DMS 273 (cell line): ENCODE measurements at regions not wholly inside any gene's neighbourhood (a gene's known extent, or its start where the extent isn't known, plus 50 kb on each side); places are given as distances from the start of the nearest gene placed in this dataset.

Experiments used
- DNase-seq: peaks from one replicate; lab custom pipeline; 2025; ENCODE audit not compliant: unreplicated experiment; lab: John Stamatoyannopoulos, UW

DNA sequence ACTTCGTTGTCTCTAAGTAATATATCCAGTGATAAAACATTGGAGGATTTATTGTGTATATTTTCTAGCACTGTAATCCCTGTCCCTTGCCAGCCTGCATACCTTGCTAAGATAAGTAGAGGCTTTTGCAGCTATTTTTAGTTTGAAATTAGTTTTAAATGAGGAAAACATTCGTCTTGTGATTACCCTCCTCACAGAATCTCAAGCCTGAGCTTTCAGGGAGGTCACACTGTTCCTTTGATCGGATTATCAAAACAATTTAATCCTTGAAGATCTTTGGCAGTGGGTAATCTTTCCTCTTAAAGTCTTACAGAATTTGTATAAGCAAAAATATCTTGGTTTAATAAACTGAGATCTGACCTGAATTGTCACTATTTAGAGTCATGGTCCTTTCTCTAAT, 897.0 kb upstream of the CELF2 start:
- DNase-seq = no peak

DNA sequence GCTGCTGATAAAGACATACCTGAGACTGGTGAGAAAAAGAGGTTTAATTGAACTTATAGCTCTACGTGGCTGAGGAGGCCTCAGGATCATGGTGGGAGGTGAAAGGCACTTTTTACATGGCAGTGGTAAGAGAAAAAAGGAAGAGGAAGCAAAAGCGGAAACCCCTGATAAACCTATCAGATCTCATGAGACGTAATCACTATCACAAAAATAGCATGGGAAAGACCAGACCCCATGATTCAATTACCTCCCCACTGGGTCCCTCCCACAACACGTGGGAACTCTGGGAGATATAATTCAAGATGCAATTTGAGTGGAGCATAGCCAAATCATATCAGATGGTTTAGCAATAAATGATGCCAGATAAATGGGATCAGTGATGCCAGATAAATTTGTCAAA, 892.0 kb upstream of the CELF2 start:
- no peak for DNase-seq

DNA sequence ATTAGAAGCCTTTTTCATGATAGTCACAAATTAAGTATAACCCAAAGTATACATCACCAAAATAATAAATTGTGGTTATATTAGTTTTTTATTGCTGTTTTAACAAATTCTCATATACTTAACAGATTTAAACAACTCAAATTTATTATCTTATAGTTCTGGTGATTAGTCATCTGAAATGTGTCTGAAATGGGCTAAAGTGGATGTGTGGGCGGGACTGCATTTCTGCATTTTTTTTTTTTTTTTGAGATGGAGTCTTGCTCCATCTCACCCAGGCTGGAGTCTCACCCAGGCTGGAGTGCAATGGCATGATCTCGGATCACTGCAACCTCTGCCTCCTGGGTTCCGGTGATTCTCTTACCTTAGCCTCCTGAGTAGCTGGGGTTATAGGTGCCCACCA, 891.5 kb upstream of the CELF2 start:
- DNase-seq = no peak

DNA sequence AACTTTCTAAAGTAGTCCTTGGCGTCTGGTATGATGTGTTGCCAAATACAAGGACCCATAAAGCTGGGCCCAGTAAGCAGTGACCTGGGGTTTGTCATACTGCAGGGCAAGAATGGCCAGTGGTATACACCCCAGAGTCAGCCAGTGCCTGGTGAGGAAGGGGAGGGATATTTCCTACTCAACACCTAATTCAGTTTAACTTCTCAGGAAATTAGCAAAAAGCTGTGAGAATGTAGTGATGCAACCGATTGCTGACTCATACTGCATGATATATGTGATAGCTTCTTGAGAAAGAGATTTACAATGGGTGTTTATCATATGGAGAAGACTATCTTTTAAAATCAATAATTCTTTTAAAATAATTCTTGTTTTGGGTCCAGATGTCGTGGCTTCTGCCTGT, 889.3 kb upstream of the CELF2 start:
- DNase-seq = no peak

DNA sequence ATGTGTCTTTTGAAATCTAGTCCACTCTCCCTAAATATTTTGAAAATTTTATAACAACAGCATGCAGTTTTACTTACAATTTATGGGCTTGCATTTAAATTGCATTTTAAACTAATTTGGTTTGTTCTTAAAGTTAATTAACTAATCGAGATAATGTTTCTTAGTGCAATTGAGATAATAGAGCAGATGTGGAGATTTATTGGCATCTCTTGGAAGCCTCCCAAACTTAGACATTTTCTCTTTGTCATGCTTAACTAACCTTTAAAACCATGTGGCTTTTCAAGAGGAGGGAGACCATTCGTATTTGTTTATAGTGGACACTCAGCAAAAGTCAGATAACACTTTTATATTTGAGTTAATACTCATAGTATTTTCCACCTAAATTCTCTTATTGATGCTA, 887.0 kb upstream of the CELF2 start:
- no peak for DNase-seq

DNA sequence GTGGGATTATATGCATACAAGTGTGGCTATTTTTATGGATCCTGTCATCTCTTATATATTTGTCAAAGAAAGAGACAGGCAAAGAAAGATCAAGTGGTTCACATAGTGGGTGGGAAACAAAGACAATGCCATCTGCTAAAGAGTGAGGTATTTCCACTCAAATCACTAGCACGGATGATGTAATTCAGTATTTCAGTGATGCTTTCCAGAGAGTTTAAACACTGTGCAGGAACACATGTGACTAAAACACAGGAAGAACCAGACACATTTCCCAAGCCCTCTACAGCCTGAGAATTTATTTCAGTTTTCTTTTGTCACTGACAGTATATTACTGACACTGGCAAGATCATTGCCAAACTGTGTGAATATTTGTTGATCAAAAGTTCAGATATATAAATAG, 885.7 kb upstream of the CELF2 start:
- DNase-seq = no peak

DNA sequence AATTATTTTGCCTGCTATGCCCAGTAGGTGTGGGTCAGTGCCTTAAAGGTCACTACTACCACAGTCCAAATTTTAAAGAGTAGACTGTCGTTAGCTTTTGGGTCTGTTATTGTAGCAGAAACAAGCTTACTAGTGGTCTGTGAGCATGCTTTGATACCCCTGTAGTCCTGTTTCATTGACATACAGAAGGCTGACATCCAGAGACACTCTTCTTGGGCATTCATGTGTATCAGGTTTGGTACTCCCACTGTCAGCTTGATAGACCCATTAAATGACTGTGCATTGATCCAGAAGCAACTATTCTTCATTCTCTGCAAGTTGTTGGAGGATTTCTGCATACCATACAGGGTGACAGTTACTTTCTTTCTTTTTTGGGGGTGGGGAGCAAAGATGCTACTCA, 884.4 kb upstream of the CELF2 start:
- no peak for DNase-seq

DNA sequence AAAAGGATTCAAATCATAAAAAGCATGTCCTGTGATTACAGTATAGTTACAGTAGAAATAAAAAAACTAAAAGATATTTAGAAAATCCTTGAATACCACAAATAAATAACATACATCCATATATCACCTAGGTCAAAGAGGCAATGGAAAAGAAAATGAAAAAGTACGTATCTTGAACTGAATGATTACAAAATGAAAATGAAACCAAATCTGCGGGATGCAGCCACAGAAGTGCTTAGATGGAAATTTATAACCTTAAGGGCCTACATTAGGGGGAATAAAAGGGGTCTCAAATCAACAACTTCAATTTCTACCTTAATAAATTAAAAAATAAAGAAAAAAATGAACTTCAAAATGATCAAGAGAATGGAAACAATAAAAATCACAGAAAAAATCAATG, 879.0 kb upstream of the CELF2 start:
- DNase-seq = no peak

DNA sequence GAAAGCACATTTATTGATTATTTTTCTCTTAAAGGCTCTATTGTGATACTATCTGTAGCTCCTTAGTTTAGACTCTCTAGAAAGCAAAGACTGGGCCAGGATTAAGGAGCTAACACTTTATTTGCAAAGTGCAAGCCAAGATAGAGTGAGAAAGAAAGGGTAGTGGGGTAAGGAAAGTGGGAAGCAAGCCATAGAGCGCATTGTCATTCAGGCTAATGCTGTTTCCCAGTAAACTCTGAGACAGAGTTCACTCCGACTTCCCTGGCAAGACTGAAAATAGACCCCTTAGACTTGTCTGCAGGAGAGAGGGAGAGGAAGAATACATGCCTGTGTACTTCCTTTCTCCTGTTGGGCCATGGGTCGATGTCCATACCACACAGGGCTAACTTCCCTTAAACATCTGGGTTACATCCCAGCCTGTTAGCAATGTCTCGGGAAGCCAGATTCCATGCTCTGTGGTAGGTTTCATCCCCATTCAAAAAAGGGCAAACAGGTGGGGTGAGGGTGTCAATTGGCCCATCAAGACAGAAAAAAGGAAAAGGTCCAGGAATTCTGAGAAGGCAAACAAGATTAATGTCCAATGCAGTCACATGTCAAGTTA, 875.8 kb upstream of the CELF2 start:
- no peak for DNase-seq

DNA sequence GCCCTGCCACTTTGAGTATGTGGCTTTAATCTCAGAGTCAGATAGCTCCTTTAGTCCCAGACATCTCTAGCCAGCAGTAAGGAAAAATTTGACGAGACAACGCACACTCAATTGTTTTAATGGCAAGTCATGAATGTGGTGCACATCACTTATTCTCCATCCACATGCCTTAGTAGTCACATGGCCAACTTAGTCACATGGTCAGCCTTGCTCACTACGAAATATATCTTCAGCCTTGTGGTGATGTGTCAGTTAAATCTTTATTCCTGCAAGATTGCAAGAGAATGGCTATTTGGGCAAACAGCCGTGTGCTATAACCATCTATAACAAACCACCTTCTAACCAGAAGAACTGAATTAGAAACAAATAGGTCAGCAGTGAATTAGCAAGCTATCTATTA, 871.1 kb upstream of the CELF2 start:
- no peak for DNase-seq

DNA sequence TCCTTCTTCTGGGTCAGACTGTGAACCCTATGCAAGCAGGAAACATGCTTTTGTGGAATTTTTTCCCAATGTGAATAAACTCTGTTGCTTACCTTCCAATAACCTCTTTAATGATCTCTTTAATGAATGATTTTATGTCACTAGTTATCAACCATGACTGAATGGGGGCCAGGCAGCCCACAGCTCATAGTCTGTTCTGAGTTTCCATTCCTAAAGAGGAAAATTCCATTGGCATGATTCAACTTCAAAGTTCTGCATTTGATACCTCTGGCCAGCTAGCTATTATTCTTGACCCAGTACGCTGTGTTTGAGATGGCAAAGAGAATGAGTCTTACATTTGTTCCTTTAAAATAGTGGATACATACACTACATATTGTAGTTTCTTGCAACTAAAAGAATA, 867.8 kb upstream of the CELF2 start:
- DNase-seq = no peak

DNA sequence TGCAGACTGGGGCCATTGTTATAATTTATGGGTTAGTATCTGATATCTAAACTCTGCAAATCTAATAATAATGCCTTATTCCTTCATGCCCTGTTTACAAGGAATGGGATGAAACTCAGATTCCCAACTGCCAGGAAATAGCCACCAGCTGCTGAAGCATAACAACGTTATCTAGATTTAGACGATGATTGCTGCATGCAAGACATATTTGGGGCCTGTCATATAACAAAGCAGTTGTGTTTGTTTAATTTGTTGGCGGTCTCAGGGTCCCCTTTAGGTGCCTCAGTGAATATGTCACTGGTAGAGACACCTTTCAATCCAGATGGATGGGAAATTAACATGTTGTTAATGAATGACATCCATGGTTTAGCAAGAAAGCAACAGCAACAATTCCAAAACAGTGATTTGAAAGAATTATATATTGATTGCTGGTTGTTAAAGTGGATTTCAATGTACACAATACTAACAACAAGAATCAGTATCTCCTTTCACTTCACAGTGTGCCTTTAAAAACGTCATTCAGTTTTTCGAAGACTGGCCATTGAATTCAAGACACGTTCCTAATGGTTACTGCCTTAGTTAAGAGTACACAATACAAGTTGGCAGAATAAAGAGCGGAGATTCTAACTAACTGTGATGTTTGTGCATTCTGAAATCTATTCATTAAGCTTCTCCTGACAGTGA, 860.6 kb upstream of the CELF2 start:
- no peak for DNase-seq

DNA sequence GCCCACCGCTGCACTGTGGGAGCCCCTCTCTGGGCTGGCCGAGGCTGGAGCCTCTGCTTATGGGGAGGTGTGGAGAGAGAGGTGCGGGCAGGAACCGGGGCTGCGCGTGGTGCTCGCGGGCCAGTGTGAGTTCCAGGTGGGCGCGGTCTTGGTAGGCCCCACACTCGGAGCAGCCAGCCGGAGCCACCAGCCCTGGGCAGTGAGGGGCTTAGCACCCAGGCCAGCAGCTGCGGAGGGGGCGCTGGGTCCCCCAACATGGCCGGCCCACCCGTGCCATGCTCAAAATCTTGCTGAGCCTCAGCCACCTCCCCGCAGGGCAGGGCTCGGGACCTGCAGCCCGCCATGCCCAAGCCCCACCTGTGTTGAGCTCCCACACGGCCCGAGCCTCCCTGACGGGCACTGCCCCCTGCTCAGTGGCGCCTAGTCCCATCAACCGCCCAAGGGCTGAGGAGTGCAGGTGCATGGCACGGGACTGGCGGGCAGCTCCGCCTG, 856.8 kb upstream of the CELF2 start:
- DNase-seq = no peak

DNA sequence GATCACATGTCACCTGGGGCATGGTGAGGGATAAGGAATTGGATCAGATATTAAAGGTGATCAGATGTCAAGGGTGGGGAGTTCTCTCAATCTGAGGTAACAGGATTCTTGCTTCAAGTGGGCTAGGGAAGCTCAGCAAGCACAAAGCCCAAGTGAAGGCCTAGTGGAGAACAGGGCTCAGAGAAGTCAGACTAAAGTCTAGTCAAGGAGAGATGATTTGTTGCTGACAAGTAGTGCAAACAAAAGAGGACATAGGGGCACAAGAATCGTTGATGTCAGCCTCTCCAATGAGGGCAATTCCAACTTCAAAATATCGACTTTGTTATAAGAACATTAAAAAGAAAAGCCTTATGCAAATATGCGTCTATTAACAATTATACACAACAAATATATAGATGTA, 852.8 kb upstream of the CELF2 start:
- DNase-seq = no peak

DNA sequence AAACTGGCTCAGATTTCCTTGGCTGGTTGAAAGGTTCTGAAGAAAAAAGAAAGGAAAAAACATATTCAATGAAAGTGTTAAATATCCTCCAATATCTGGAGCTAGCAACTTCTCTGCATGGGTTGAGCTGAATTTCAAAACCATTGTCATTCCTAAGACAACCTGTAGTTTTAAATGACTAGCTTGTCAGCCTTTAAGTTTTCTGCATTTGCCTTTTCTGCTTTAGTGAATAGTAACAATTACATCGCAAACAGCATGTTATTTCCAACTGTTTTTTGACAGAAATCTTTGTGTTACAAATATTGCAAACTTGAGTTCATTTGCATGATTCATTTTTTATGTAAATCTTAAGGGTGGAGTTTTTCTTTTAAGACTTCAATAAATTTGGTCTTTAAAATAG, 852.3 kb upstream of the CELF2 start:
- DNase-seq = no peak

DNA sequence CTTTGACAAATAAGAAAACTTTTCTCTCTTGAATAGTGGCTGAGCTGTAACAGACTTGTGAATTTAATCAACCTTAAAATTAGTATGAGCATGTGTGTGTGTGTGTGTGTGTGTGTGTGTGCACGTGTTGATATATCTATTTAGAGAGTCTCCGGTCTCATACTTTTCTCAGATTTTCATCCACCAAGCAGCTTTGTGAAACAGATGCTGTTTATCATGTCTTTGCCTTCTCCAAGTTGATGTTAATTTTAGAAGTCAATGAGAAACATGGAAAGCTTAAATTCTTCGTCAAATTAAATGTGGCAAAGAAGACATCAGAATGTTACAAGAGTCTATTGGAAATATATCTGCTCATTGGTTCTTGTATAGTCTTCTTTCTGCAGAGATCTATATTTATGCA, 839.2 kb upstream of the CELF2 start:
- no peak for DNase-seq

DNA sequence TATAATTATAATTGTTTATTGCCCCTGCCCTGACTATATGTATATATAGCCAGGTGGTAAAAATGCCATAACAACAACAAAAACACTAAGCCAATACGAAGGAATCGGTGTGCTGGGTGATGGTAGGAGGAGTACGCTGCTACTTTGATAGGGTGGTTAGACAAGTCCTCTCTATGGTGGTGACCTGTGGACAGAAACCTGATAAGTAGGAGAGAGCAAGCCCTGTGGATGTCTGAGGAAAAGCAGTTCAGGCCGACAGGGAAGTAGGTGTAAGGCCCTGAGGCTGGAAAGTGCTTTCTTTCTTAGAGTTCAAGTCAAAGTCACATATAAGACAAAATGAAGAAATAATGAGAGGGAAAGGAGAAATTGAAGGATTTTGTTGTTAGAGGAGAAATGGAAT, 823.8 kb upstream of the CELF2 start:
- DNase-seq = no peak

DNA sequence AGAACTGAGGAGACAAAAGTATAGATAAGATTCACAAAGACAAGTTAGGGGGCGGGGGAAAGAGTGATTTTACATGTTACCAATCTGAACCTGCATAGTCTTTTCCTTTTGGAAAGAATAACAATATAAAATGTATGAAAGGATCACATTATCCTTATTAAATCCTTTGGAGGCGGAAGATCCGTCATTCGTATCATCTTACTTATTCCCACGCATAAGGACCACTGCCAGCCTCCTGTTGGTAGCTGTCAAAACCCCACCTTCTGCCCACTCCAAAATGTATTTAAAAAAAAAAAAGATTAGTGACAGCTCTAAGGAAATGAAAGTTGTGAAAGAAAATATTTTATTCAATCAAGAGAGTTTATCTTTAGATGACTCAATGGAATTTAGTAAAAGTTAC, 821.0 kb upstream of the CELF2 start:
- DNase-seq = no peak

DNA sequence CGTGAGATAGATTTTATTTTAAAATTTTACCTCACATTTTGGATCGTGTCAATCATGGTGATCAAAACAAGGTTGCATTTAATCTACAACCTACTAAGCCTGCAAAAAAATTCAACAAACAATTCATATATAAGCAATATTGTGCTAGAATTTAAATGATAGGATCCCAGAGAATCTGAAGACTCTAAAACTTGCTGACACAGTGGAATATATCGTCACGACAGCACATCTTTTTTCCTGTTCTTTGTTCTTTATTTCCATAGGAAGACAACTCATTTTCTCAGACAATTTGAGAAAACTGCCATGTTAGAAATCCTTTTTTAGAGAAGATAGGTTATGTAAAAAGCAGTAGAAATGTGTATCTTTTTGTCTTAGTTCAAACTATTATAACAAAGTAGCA, 820.2 kb upstream of the CELF2 start:
- no peak for DNase-seq

DNA sequence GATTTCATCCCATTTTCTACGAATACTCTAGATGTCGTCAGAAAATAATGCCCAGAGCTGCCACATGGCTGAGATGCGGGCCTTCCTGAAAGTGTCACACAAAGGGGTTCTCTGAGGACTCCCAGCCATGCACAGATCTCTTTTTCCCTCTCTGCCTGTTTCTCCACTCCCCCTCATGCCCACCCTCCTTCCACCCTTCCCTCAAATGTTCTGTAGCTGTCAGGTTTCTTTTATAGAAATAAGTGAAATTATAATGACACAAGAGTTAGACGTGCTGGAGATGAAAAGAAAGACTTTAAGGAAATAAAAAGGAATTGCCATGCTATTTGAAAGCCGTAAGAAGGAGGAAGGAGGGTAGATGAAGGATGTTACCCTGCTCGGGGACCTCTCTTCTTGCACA, 819.3 kb upstream of the CELF2 start:
- DNase-seq = no peak

DNA sequence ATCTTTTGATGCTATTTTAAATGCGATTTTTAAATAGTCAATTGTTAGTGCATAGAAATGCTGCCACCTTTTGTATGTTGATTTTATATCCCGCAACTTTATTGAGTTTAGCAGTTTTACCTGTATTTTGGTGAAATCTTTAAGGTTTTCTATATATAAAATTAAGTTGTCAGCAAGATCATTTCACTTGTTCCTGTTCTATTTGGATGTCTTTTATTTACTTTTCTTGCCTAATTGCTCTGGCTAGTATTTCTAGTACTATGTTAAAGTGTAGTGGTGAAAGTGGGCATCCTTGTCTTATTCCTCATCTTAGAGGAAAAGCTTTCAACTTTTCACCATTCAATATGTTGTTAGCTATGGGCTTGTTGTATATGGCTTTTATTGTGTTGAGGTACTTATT, 813.3 kb upstream of the CELF2 start:
- no peak for DNase-seq

DNA sequence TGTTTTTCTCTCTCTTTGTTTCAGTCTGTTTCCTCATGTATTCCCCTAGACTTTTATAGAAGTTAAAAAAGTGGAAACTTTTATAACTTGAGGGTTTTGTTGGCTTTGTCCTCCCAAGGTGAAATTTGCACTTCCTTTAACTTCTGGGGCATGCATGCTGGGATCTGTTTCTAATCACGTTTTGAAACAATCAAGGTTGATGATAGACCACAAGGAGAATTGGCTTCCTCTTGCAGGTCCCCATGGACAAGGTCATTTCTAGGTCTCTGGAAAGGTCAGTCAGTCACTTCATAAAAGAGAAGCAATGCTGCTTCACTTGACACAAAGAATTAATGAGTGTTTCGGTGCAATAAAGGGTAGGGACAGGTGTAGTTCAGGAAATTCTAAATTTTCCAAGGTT, 811.8 kb upstream of the CELF2 start:
- no peak for DNase-seq

DNA sequence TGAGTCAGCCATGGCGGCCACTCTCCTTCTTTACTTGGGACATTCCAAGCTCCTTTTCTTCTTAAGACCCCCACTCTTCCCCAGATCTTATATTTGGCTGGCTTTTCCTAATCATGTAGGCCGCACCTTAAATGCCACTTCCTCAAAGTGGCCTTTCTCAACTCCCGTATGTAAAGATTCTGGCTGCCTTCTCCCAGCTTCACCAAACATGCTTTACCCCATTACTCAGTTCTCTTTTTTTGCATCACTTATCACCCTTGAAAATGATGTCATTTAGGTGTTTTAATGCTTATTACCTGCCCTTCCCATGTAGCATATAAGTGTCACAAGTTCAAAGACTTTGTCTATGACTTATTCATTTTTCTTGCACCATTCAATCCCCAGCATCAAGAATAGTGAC, 810.1 kb upstream of the CELF2 start:
- no peak for DNase-seq
